A673 (cell line): ENCODE measurements at regions not wholly inside any gene's neighbourhood (a gene's known extent, or its start where the extent isn't known, plus 50 kb on each side); places are given as distances from the start of the nearest gene placed in this dataset.

ENCODE experiments used
- BruUV-seq: library from RNA; stranded (reverse); fragments of 400-500 nt; replicated peaks from 2 replicates; lab custom pipeline; 2021; lab: Mats Ljungman, UMichigan
- CTCF ChIA-PET: fragments of 300-600 bp; sonication (Branson Sonifier 250); formaldehyde crosslinking; loops from one replicate; lab custom pipeline; 2022; ENCODE audit warnings: antibody characterized with exemption; lab: Charles Lee
- POLR2A ChIA-PET: fragments of 300-600 bp; sonication (Branson Sonifier 250); formaldehyde crosslinking; loops from one replicate; lab custom pipeline; 2022; ENCODE audit warnings: antibody characterized with exemption; ENCODE audit not compliant: low non-redundant PET; lab: Charles Lee
- DNase-seq: peaks from one replicate; pipeline ENCODE4 v3.0.0-alpha.2; 2015; ENCODE audit warnings: low spot score
- H3K27ac ChIP-seq: fragments of 200-600 bp; sonication (generic); 2 replicates; pipeline ENCODE4 v1.5.1; 2016; ENCODE audit warnings: mixed run types, low read depth, mild to moderate bottlenecking, mixed read lengths, antibody characterized with exemption, low read length; ENCODE audit not compliant: poor library complexity, severe bottlenecking
- H3K27me3 ChIP-seq: fragments of 200-600 bp; sonication (generic); replicated peaks from 2 replicates; pipeline ENCODE4 v1.6.1; 2017; ENCODE audit warnings: mixed run types, low read depth, mild to moderate bottlenecking, mixed read lengths, antibody characterized with exemption, low read length; ENCODE audit not compliant: insufficient read depth, poor library complexity
- H3K36me3 ChIP-seq: fragments of 200-600 bp; sonication (generic); 2 replicates; pipeline ENCODE4 v1.6.1; 2016; ENCODE audit warnings: mixed run types, mild to moderate bottlenecking, mixed read lengths, antibody characterized with exemption, low read length; ENCODE audit not compliant: insufficient read depth, poor library complexity, severe bottlenecking
- H3K4me1 ChIP-seq: fragments of 200-600 bp; sonication (generic); 2 replicates; pipeline ENCODE4 v1.6.1; 2017; ENCODE audit warnings: mixed run types, mild to moderate bottlenecking, mixed read lengths, antibody characterized with exemption, low read length; ENCODE audit not compliant: insufficient read depth, poor library complexity, severe bottlenecking
- H3K4me3 ChIP-seq: fragments of 200-600 bp; sonication (generic); 2 replicates; pipeline ENCODE4 v1.5.1; 2016; ENCODE audit warnings: low read depth, mixed run types, mild to moderate bottlenecking, mixed read lengths, low read length; ENCODE audit not compliant: poor library complexity, severe bottlenecking
- H3K9me3 ChIP-seq: fragments of 200-600 bp; sonication (generic); 2 replicates; pipeline ENCODE4 v1.6.1; 2016; ENCODE audit warnings: mixed run types, low read depth, mild to moderate bottlenecking, mixed read lengths, antibody characterized with exemption, low read length; ENCODE audit not compliant: poor library complexity, severe bottlenecking
- CTCF ChIP-seq: fragments of 300-800, 200-600 bp; sonication (generic); conservative IDR thresholded peaks from 2 replicates; pipeline ENCODE4 v1.5.1; 2017; ENCODE audit warnings: low read depth, mild to moderate bottlenecking, antibody characterized with exemption, low read length, moderate library complexity, mixed read lengths
- EZH2 ChIP-seq: fragments of 200-600 bp; sonication (generic); IDR thresholded peaks from 2 replicates; pipeline ENCODE4 v1.6.1; 2017; ENCODE audit warnings: borderline replicate concordance, low read depth, mild to moderate bottlenecking, mixed read lengths, antibody characterized with exemption, low read length; ENCODE audit not compliant: poor library complexity, severe bottlenecking
- intact Hi-C: fragments of 100-400 bp; cut with micrococcal nuclease; formaldehyde crosslinking; loops from one replicate; pipeline ENCODE4 v1.10.0; 2022; ENCODE audit not compliant: unreplicated experiment

- POLR2A ChIA-PET: no interaction called here
- Histone ChIP-seq H3K4me3 (no peak overlapping the region), H3K27me3 (peaks cover 58% of the 10 kb centered on the region), H3K27ac (no peak overlapping the region), H3K9me3 (no peaks in the 10 kb centered on the region), H3K36me3 (no peaks in the 10 kb centered on the region), H3K4me1 (no peaks in the 10 kb centered on the region)
- CTCF ChIA-PET: no interaction called here
- peak; percentile 14 for DNase-seq
- TF ChIP-seq CTCF (no peak; the same call in 1 of the 2 replicates), EZH2 (no peak)
- intact Hi-C loops: no loop called here
- no TSS peak for BruUV-seq
These were observed 134.1 kb upstream of the SP4 start for GRCh38 chr7:21293771-21294170.

DNA sequence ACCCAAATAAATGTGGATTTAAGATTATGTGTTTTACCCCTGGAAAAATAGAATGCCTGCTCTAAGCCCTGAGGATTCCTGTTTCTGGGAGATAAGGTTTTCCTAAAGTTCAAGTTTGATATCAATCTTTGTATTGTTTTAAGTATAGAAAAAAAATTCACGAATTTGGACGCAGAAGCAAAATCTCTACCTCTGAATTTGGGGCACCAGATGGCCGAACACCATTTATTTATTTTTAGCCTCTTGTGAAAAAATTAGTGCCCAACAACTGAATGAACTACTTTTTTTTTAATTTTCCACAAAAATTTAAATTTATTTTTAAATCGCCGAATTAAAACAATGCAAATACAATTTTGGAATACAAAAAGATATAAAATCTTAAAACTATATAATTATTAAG is 128.1 kb upstream of the SP4 start:
- Histone ChIP-seq H3K9me3 (no peaks in the 10 kb centered on the region), H3K36me3 (no peaks in the 10 kb centered on the region), H3K4me1 (no peaks in the 10 kb centered on the region), H3K4me3 (no peak overlapping the region), H3K27ac (no peak overlapping the region), H3K27me3 (peaks cover 61% of the 10 kb centered on the region)
- no peak for DNase-seq
- CTCF ChIA-PET: no interaction called here
- intact Hi-C loops: no loop called here
- BruUV-seq: no TSS peak
- TF ChIP-seq CTCF (no peak), EZH2 (no peak)
- POLR2A ChIA-PET: no interaction called here

DNA sequence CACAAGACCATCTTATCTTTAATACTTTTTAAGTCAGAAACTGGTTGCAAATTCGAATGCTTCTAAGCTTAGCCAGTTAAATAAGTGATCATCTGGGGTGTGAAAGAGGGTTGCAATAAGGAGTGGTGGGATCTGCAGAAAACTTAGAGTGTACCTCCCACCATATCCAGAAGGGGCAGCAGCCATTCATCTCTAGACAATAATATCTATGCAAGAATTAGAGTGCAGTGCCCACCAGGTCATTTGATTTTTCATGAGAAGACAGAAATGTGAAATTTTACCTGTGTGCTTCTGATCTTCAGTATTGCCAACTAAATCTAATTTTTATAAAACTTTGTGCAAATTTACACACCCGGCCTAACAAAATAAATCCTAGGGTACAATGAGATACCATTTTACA is 127.2 kb upstream of the SP4 start:
- Histone ChIP-seq H3K27me3 (peaks cover 56% of the 10 kb centered on the region), H3K4me1 (no peaks in the 10 kb centered on the region), H3K36me3 (no peaks in the 10 kb centered on the region), H3K27ac (no peak overlapping the region), H3K4me3 (no peak overlapping the region), H3K9me3 (no peaks in the 10 kb centered on the region)
- ChIA-PET CTCF (no interaction called here), POLR2A (no interaction called here)
- BruUV-seq: no TSS peak
- TF ChIP-seq EZH2 (no peak), CTCF (peak; percentile 41)
- intact Hi-C loops: no loop called here
- DNase-seq: peak; percentile 2
